Endothelial cell of hepatic sinusoid (primary cell): ENCODE measurements at regions not wholly inside any gene's neighbourhood (a gene's known extent, or its start where the extent isn't known, plus 50 kb on each side); places are given as distances from the start of the nearest gene placed in this dataset.

Source experiments
- in situ Hi-C: cut with HindIII; loops from 2 replicates; pipeline ENCODE4 v1.10.0; 2017; ENCODE audit warnings: low sequenced_read_pairs

DNA sequence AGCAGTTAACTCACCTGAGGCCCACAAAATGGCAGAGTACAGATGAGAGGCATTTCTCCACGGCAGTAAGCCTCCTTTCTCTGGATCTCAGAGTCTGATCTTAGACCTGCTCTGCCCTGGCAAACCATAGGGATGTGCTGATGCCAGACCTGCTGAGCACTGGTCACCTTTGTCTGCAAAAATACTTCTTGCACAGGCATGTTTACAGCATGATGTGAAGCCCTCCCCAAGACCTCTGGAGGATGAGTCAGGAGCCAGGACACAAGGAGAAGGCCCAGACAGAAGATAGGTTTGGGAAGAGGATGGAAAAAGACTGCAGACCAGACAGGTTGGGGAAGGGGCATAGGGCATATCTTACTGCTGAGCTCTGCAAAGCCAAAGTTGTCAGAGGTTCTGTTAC, 426.6 kb downstream of the PMP22 start:
- in situ Hi-C loops, result loop anchor here (5.0 kb wide), 1 partner anchor 91 kb away; no protein-coding TSS in a partner anchor

DNA sequence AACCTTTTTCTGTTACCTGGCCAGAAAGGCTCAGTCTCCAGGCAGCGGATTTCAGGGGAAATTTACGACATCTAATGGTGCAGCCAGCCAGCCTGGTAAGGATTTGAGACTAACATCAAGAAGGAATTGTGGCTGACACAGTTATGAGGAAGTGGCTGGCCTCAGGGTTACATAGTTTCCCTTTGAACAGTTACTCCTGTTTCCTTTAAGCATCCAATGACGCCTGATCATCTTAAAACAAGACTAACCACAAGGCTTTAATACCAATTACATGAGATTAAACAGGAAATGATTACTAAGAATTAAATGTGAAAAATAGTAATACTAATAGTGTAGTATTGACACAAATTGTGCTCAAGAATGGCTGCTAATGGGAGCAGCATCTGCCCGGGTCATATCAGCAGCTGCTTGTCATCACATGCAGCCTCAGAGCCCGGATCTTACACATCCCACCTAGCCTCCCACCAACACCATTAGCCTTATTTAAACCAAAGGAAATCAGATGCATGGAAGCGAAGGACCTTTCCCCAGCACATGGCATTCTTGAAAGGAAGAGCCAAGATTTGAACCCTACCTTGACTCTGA, 431.8 kb downstream of the PMP22 start:
- in situ Hi-C loops, result no loop called here

- in situ Hi-C loops, result no loop called here
Observed at GRCh38 chr17:14831491-14831890, 433.6 kb downstream of the PMP22 start.

DNA sequence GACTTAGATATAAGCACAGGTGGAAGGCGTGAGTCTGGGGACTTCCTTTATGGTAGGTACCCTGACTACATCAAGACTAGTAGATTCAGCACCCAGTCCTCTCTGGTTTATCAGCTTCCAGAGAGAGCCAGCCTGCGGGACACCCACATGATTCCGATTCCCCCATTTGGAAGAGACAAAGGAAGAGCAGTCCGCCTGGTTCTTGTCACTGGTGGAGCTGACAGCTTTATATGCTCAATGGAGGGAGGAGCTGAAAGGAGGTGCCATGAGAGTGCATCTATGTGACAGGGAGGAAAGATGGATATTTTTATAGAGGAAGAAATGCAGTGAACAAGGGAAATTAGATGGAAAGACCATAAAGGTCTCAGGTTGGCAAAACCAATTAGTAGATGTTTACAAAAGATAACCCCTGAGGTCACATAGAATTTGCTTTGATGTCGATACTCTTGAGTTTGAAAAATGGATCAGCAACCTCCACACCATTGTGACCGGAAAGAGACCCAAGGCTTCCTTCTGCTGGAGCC, 437.7 kb downstream of the PMP22 start:
- in situ Hi-C loops, result no loop called here

- in situ Hi-C loops, result no loop called here
Observed at GRCh38 chr17:14826358-14826757, 438.8 kb downstream of the PMP22 start.

- in situ Hi-C loops, result no loop called here
Observed at GRCh38 chr17:14818469-14818868, 446.7 kb downstream of the PMP22 start.

DNA sequence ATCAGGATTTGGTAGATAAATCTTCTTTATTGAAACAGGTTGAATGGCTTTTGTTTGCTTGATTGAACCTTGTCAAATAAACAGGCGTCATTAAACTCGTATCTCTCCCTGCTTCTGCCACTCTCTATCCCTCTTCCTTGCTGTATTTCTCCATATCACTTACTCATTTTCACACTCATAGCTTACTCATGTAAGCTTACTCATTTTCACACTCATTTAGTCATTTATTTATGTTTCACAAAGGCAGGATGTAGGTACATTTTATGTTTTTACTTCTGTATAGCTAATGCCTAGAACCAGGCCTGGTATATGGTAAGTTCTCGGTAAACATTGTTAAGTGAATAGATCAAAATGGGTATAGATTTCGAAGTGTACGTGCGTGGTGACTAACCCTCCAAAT, 450.0 kb downstream of the PMP22 start:
- in situ Hi-C loops, result no loop called here

GRCh38 chr17:14813649-14814370, 451.3 kb downstream of the PMP22 start:
- in situ Hi-C loops, result no loop called here

DNA sequence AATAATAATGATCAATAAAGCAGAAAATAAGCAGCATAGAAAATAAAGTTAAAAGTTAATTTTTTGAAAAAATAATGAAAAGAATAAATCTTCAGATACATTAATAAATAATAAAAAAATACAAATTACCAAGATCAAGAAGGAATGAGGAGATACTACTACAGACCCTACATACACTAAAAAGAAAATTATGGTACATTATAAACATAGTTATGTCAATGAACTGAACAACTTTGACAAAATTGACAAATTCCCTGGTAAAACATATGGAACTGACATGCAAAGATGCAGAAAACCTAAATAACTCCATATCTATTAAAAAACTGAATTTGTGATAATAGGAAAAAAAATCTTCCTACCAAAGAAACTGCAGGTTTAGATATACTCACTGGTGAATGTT, 456.7 kb downstream of the PMP22 start:
- in situ Hi-C loops, result no loop called here

DNA sequence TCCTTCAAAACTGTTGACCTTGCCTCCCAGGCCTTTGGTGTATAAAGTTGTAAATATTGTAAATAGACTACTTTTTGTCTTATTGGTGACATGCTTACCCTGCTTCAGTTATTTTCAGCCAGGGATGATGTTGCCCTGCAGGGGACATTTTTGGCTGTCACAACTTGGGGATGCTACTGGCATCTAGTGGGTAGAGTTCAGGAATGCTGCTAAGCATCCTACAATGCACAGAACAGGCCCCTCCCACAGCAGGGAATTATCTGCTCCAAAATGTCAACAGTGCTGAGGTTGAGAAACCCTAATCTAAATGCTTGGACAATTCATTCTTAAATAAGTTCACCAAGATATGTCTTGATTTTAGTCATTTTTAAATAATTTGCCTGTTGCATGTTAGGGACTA, 459.8 kb downstream of the PMP22 start:
- in situ Hi-C loops, result no loop called here

DNA sequence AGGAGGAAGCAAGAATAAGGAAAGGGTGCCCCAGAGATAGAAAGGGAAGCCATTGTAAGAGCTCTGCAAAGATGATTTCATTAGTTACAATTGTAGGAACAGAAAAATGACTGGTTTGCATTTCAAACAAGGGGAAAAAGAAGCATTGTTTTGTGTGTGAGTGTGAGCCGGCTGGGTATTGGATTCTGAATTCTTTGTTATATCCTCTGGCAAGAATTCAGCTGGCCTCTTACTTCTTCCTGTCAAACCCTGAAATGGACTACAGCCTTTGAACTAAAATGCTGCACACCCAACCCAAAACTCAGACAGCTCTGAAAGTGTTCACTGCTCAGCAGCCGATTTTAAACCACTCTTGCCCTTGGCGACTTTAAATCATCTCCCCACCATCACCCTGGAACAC, 461.3 kb downstream of the PMP22 start:
- in situ Hi-C loops, result no loop called here

- in situ Hi-C loops, result no loop called here
Observed at GRCh38 chr17:14797801-14798200, 467.3 kb downstream of the PMP22 start.

GRCh38 chr17:14797021-14797420, 468.1 kb downstream of the PMP22 start:
- in situ Hi-C loops, result no loop called here

GRCh38 chr17:14794961-14795360, 470.2 kb downstream of the PMP22 start:
- in situ Hi-C loops, result no loop called here

- in situ Hi-C loops, result no loop called here
Observed at GRCh38 chr17:14793237-14793636, 471.9 kb downstream of the PMP22 start.

DNA sequence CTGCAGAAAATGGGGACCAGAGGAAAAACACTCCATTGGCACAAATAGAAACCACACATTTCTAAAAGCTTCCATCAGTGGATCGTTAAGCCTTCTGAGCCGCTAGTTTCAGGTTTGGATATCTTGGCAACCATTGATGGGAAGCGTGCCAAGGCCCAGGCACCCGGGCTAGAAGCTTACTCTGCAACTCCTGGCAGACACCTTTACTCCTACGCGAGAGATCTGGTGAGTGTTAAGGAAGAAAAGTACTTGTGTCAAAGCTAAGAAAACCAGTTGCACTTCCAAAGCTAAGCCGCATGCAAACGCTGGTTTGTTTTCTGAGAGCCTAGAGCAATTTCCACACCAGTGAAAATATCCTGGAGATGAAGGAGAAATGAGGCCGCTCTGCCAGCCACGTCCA, 472.4 kb downstream of the PMP22 start:
- in situ Hi-C loops, result no loop called here

GRCh38 chr17:14791221-14791620, 473.9 kb downstream of the PMP22 start:
- in situ Hi-C loops, result no loop called here

GRCh38 chr17:14790521-14790920, 474.6 kb downstream of the PMP22 start:
- in situ Hi-C loops, result no loop called here

GRCh38 chr17:14784997-14785696, 480.0 kb downstream of the PMP22 start:
- in situ Hi-C loops, result no loop called here

DNA sequence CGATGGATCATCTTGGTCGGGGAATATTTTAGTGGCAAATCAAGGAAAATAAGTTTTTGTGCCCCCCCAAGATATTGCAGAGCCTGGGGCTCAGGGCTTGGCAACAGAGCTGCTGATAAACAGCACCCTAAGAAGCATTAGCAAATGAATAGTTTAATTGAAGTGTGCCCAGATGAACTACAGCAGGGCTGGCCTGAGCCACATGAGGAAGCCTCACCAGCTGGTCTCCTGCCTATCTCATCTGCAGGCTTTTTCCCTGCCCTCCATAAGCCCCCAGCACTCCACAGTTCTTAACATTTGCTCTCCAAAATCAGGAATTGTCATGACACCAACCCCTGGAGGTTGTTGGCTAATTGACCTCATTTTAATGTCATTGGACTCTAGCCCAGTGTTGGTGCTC, 480.2 kb downstream of the HS3ST3B1 start:
- in situ Hi-C loops, result no loop called here

GRCh38 chr17:14780097-14780651, 479.3 kb downstream of the HS3ST3B1 start:
- in situ Hi-C loops, result no loop called here

DNA sequence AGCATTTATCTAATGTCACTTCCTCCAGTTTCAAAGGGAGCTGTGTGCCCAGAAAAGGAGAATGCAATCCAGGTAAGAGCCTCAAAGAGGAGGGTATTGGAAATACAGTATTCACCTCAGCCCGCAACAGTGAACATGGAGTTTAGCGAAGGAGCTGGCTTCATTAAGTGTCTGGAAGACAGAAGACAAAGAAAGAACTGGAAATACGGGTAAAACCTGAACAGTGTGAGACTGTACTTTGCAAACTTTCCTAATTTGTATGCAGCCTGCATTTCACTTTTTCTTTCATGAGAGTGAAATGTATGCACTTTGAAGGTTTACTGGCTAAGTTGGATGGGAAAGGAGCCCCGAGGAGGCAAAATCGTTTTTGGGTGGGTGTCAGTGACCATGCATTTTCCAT, 478.4 kb downstream of the HS3ST3B1 start:
- in situ Hi-C loops, result no loop called here
